Erythroblast (primary cell): ENCODE measurements at regions not wholly inside any gene's neighbourhood (a gene's known extent, or its start where the extent isn't known, plus 50 kb on each side); places are given as distances from the start of the nearest gene placed in this dataset.
"Not testable (repeated sequence)": the region's sequence is repeated elsewhere in the genome, so short reads cannot be mapped to it uniquely, and the experiment has no call there.

Experiments used
- GATA1 ChIP-seq: IDR thresholded peaks from 2 replicates; pipeline ENCODE4 v1.6.1; 2011; ENCODE audit warnings: low read depth, mild to moderate bottlenecking, control low read depth, low read length, moderate library complexity
- POLR2A ChIP-seq: IDR thresholded peaks from 2 replicates; pipeline ENCODE4 v1.6.1; 2011; ENCODE audit warnings: mild to moderate bottlenecking, low read length

- TF ChIP-seq POLR2A, GATA1: not testable (repeated sequence)
Measured at GRCh38 chr10:37008276-37008675, 117.1 kb upstream of the ANKRD30A start.
